ENCODE measurements at regions not wholly inside any gene's neighbourhood (a gene's known extent, or its start where the extent isn't known, plus 50 kb on each side); places are given as distances from the start of the nearest gene placed in this dataset.

- no peak overlapping the region for H3K27ac ChIP-seq (ENCODE audit: low read depth in 2 of 2, low read length in 1 of 2)
- H2AFZ ChIP-seq (ENCODE audit: low read depth), result no peak overlapping the region
- no peaks in the 10 kb centered on the region for H3F3A ChIP-seq (replicated peaks; ENCODE audit: insufficient read depth)
- H3K9me2 ChIP-seq, result no peaks in the 10 kb centered on the region
- no peak overlapping the region for H3K9ac ChIP-seq
- no peaks in the 10 kb centered on the region for H3K4me1 ChIP-seq (ENCODE audit: control insufficient read depth in 1 of 2, insufficient read depth in 2 of 2, low read depth in 1 of 2, low read length in 1 of 2)
- 0 out of 2 replicates have a peak, but pooled peaks cover 4% of the 10 kb centered on the region for H3K27me3 ChIP-seq (ENCODE audit: insufficient read depth)
- no peaks in the 10 kb centered on the region for H3K79me2 ChIP-seq (ENCODE audit: insufficient read depth)
- CTCF ChIA-PET, result no interaction called here
- H3K9me3 ChIP-seq, result no peaks in the 10 kb centered on the region
- H3K4me3 ChIP-seq (ENCODE audit: low read depth in 2 of 2, low read length in 1 of 2), result no peak overlapping the region
- POLR2A ChIA-PET, result no interaction called here
- H3K36me3 ChIP-seq (replicated peaks in 1 of 2; ENCODE audit: control insufficient read depth in 1 of 2, insufficient read depth in 2 of 2, low read length in 1 of 2), result no peaks in the 10 kb centered on the region
- H3K4me2 ChIP-seq, result no peak overlapping the region
- no peak for DNase-seq
- TF ChIP-seq YY1 (IDR thresholded peaks at IDR 0.05; ENCODE audit: low read depth), result no peak
- no peak for TF ChIP-seq TAF1 (IDR thresholded peaks at IDR 0.05; ENCODE audit: borderline replicate concordance, low read depth, low read length)
- TF ChIP-seq, protein P1, sequence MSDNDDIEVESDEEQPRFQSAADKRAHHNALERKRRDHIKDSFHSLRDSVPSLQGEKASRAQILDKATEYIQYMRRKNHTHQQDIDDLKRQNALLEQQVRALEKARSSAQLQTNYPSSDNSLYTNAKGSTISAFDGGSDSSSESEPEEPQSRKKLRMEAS (IDR thresholded peaks at IDR 0.05; ENCODE audit: low read depth), result no peak
- no peak for TF ChIP-seq SMC3 (IDR thresholded peaks at IDR 0.05; ENCODE audit: low read depth, low read length)
- TF ChIP-seq REST (IDR thresholded peaks at IDR 0.05; ENCODE audit: low read depth, low read length), result no peak
- TF ChIP-seq PBX3 (IDR thresholded peaks at IDR 0.05), result no peak
- TF ChIP-seq FOXM1 (IDR thresholded peaks at IDR 0.05; ENCODE audit: low read depth), result no peak
- TF ChIP-seq, protein P2, sequence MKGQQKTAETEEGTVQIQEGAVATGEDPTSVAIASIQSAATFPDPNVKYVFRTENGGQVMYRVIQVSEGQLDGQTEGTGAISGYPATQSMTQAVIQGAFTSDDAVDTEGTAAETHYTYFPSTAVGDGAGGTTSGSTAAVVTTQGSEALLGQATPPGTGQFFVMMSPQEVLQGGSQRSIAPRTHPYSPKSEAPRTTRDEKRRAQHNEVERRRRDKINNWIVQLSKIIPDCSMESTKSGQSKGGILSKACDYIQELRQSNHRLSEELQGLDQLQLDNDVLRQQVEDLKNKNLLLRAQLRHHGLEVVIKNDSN (IDR thresholded peaks at IDR 0.05; ENCODE audit: borderline replicate concordance, low read depth), result no peak
- TF ChIP-seq NFIC (IDR thresholded peaks at IDR 0.05; ENCODE audit: borderline replicate concordance), result no peak
- no peak for TF ChIP-seq TCF12 (IDR thresholded peaks at IDR 0.05)
- TF ChIP-seq NRF1 (IDR thresholded peaks at IDR 0.05; ENCODE audit: low read depth, low read length), result no peak
- TF ChIP-seq MXI1 (IDR thresholded peaks at IDR 0.05; ENCODE audit: low read depth, low read length), result no peak
- no peak for TF ChIP-seq POLR2AphosphoS5 (IDR thresholded peaks at IDR 0.05; ENCODE audit: low read depth, low read length)
- TF ChIP-seq RXRA (IDR thresholded peaks at IDR 0.05; ENCODE audit: borderline replicate concordance, low read depth), result no peak
- no peak for TF ChIP-seq CTCF (IDR thresholded peaks at IDR 0.05)
- TF ChIP-seq EZH2phosphoT487 (IDR thresholded peaks at IDR 0.05; ENCODE audit: borderline replicate concordance, low read depth), result no peak
- TF ChIP-seq RCOR1 (IDR thresholded peaks at IDR 0.05; ENCODE audit: low read length), result no peak
- TF ChIP-seq ELF1 (IDR thresholded peaks at IDR 0.05), result no peak
- no peaks in the 10 kb centered on the region for H4K20me1 ChIP-seq (ENCODE audit: insufficient read depth)
These were observed 120.1 kb upstream of the MED14 start for GRCh38 chrX:40855411-40855810.
